Neural cell (in vitro differentiated cells): ENCODE measurements at regions not wholly inside any gene's neighbourhood (a gene's known extent, or its start where the extent isn't known, plus 50 kb on each side); places are given as distances from the start of the nearest gene placed in this dataset.

Source experiments
- CTCF ChIP-seq: fragments of 450-650 bp; IDR thresholded peaks from 2 replicates; pipeline ENCODE4 v1.5.1; 2014; ENCODE audit warnings: antibody characterized with exemption, mild to moderate bottlenecking, moderate library complexity; ENCODE audit not compliant: poor library complexity, severe bottlenecking
- TAF1 ChIP-seq: IDR thresholded peaks from 2 replicates; pipeline ENCODE4 v1.6.1; 2012; ENCODE audit warnings: low read depth

- TF ChIP-seq CTCF = no peak
- TF ChIP-seq TAF1 = no peak
These were observed 1131.2 kb downstream of the TSN start for GRCh38 chr2:122886479-122887145.
